ENCODE measurements at regions not wholly inside any gene's neighbourhood (a gene's known extent, or its start where the extent isn't known, plus 50 kb on each side); places are given as distances from the start of the nearest gene placed in this dataset.

- DNase-seq (no peak), ATAC-seq (ENCODE audit: insufficient read depth, low FRiP score) (no peak)
- no peaks in the 10 kb centered on the region for H3K27me3 ChIP-seq (ENCODE audit: control insufficient read depth in 3 of 3, insufficient read depth in 3 of 3, low read length in 2 of 3)
- H3K36me3 ChIP-seq (ENCODE audit: control insufficient read depth in 4 of 4, insufficient read depth in 4 of 4, low read length in 4 of 4), result no peaks in the 10 kb centered on the region
- H3K4me1 ChIP-seq (ENCODE audit: control insufficient read depth in 5 of 5, insufficient read depth in 5 of 5, low read length in 5 of 5), result no peaks in the 10 kb centered on the region
- WGBS, 2 donors, result 85 to 90% methylated on average over 5 of the region's 5 CpGs
- TF ChIP-seq CTCF (IDR thresholded peaks at IDR 0.05; ENCODE audit: control extremely low read depth, extremely low read depth), result no peak
- H3K9me3 ChIP-seq (ENCODE audit: control insufficient read depth in 4 of 4, insufficient read depth in 3 of 4, low read length in 3 of 4), result no peaks in the 10 kb centered on the region
- H3K9ac ChIP-seq (ENCODE audit: insufficient read depth in 1 of 2, low read length in 2 of 2), result no peak overlapping the region
- H3K4me3 ChIP-seq, result no peak overlapping the region
- H3K27ac ChIP-seq (ENCODE audit: low read depth in 1 of 2, low read length in 1 of 2), result no peak overlapping the region
Observed at GRCh38 chr15:97748576-97748975, 211.9 kb upstream of the ARRDC4 start.

- DNase-seq (no peak), ATAC-seq (ENCODE audit: insufficient read depth, low FRiP score) (no peak)
- Histone ChIP-seq H3K9ac (ENCODE audit: insufficient read depth in 1 of 2, low read length in 2 of 2) (no peak overlapping the region), H3K36me3 (ENCODE audit: control insufficient read depth in 4 of 4, insufficient read depth in 4 of 4, low read length in 4 of 4) (no peaks in the 10 kb centered on the region), H3K27ac (ENCODE audit: low read depth in 1 of 2, low read length in 1 of 2) (no peak overlapping the region), H3K4me1 (ENCODE audit: control insufficient read depth in 5 of 5, insufficient read depth in 5 of 5, low read length in 5 of 5) (no peaks in the 10 kb centered on the region), H3K9me3 (ENCODE audit: control insufficient read depth in 4 of 4, insufficient read depth in 3 of 4, low read length in 3 of 4) (no peaks in the 10 kb centered on the region), H3K4me3 (no peak overlapping the region), H3K27me3 (ENCODE audit: control insufficient read depth in 3 of 3, insufficient read depth in 3 of 3, low read length in 2 of 3) (no peaks in the 10 kb centered on the region)
- 73 to 75% methylated on average over 7 of the region's 7 CpGs for WGBS, 2 donors
- no peak for TF ChIP-seq CTCF (IDR thresholded peaks at IDR 0.05; ENCODE audit: control extremely low read depth, extremely low read depth)
Observed at GRCh38 chr15:97750060-97750459, 210.4 kb upstream of the ARRDC4 start.

- H3K9me3 ChIP-seq (ENCODE audit: control insufficient read depth in 4 of 4, insufficient read depth in 3 of 4, low read length in 3 of 4), result no peaks in the 10 kb centered on the region
- no peaks in the 10 kb centered on the region for H3K27me3 ChIP-seq (ENCODE audit: control insufficient read depth in 3 of 3, insufficient read depth in 3 of 3, low read length in 2 of 3)
- ATAC-seq (ENCODE audit: insufficient read depth, low FRiP score) (no peak), DNase-seq (no peak)
- 88 to 97% methylated on average over 1 of the region's 1 CpG for WGBS, 2 donors
- no peak overlapping the region for H3K4me3 ChIP-seq
- peaks cover 0 to 2% (median 0%) of the 10 kb centered on the region in 5 donors for H3K4me1 ChIP-seq (ENCODE audit: control insufficient read depth in 5 of 5, insufficient read depth in 5 of 5, low read length in 5 of 5)
- no peak overlapping the region for H3K27ac ChIP-seq (ENCODE audit: low read depth in 1 of 2, low read length in 1 of 2)
- no peaks in the 10 kb centered on the region for H3K36me3 ChIP-seq (ENCODE audit: control insufficient read depth in 4 of 4, insufficient read depth in 4 of 4, low read length in 4 of 4)
- TF ChIP-seq CTCF (IDR thresholded peaks at IDR 0.05; ENCODE audit: control extremely low read depth, extremely low read depth), result no peak
- no peak overlapping the region for H3K9ac ChIP-seq (ENCODE audit: insufficient read depth in 1 of 2, low read length in 2 of 2)
Observed at GRCh38 chr15:97755726-97756125, 204.8 kb upstream of the ARRDC4 start.

GRCh38 chr15:97759363-97759762, 201.1 kb upstream of the ARRDC4 start:
- no peaks in the 10 kb centered on the region for H3K9me3 ChIP-seq (ENCODE audit: control insufficient read depth in 4 of 4, insufficient read depth in 3 of 4, low read length in 3 of 4)
- H3K36me3 ChIP-seq (ENCODE audit: control insufficient read depth in 4 of 4, insufficient read depth in 4 of 4, low read length in 4 of 4), result no peaks in the 10 kb centered on the region
- no peak for TF ChIP-seq CTCF (IDR thresholded peaks at IDR 0.05; ENCODE audit: control extremely low read depth, extremely low read depth)
- 34 to 49% methylated on average over 3 of the region's 3 CpGs for WGBS, 2 donors
- no peak for ATAC-seq (ENCODE audit: insufficient read depth, low FRiP score)
- no peaks in the 10 kb centered on the region for H3K27me3 ChIP-seq (ENCODE audit: control insufficient read depth in 3 of 3, insufficient read depth in 3 of 3, low read length in 2 of 3)
- DNase-seq, result peak in 1 of 3 donors; percentile 11
- no peak overlapping the region for H3K27ac ChIP-seq (ENCODE audit: low read depth in 1 of 2, low read length in 1 of 2)
- no peak overlapping the region for H3K4me3 ChIP-seq
- H3K4me1 ChIP-seq (ENCODE audit: control insufficient read depth in 5 of 5, insufficient read depth in 5 of 5, low read length in 5 of 5), result peaks cover 0 to 7% (median 0%) of the 10 kb centered on the region in 5 donors
- H3K9ac ChIP-seq (ENCODE audit: insufficient read depth in 1 of 2, low read length in 2 of 2), result no peak overlapping the region

Data from lung (tissue), 11 donors.